BLaER1 treated with 17β-estradiol and CSF1 and Interleukin-3, amounts not matched to agents 10 nM and 100 nM (cell line): ENCODE measurements at regions not wholly inside any gene's neighbourhood (a gene's known extent, or its start where the extent isn't known, plus 50 kb on each side); places are given as distances from the start of the nearest gene placed in this dataset.

ENCODE experiments used
- H3K27ac ChIP-seq, 11 experiments: shearing (Covaris generic); formaldehyde crosslinking; 2 replicates each; pipeline ENCODE4 v1.8.1; 2022
- H3K27me3 ChIP-seq, 11 experiments: shearing (Covaris generic); formaldehyde crosslinking; 2 replicates each; pipeline ENCODE4 v1.8.1; 2022
- H3K36me3 ChIP-seq, 11 experiments: shearing (Covaris generic); formaldehyde crosslinking; 2 replicates each; pipeline ENCODE4 v1.8.1; 2022
- H3K4me1 ChIP-seq, 10 experiments: shearing (Covaris generic); formaldehyde crosslinking; 2 replicates each; pipeline ENCODE4 v1.8.1; 2022
- H3K4me2 ChIP-seq, 11 experiments: shearing (Covaris generic); formaldehyde crosslinking; 2 replicates each; pipeline ENCODE4 v1.8.1; 2022
- H3K4me3 ChIP-seq, 10 experiments: shearing (Covaris generic); formaldehyde crosslinking; 2 replicates each; pipeline ENCODE4 v1.8.1; 2022
- H3K9ac ChIP-seq, 11 experiments: shearing (Covaris generic); formaldehyde crosslinking; 2 replicates each; pipeline ENCODE4 v1.8.1; 2022
- H3K9me3 ChIP-seq, 11 experiments: shearing (Covaris generic); formaldehyde crosslinking; replicated peaks in 1 of 11; 2 replicates each; pipeline ENCODE4 v1.8.1; 2022
- H4K20me1 ChIP-seq, 11 experiments: shearing (Covaris generic); formaldehyde crosslinking; 2 replicates each; pipeline ENCODE4 v1.8.1; 2022
- Cebpa-rat ChIP-seq, 11 experiments: shearing (Covaris generic); IDR thresholded peaks; 2 replicates each; pipeline ENCODE4 v1.8.1; 2022

GRCh38 chr12:14275886-14276285, 89.6 kb upstream of the ATF7IP start:
- H3K9me3 ChIP-seq = peaks cover 31 to 90% (median 58%) of the 10 kb centered on the region in 11 experiments; a peak in 21 of 22 replicates
- peak overlapping the region in 7 of 11 experiments; percentile 17 to 68 (median 50); a peak in 12 of 22 replicates for H3K4me2 ChIP-seq
- H3K27me3 ChIP-seq = no peaks in the 10 kb centered on the region
- no peak for TF ChIP-seq Cebpa-rat (IDR thresholded peaks at IDR 0.05)
- H4K20me1 ChIP-seq = no peaks in the 10 kb centered on the region
- peak overlapping the region in 4 of 11 experiments; percentile 11 to 50 (median 30); a peak in 2 of 22 replicates for H3K9ac ChIP-seq
- peak overlapping the region in 3 of 10 experiments; percentile 3 to 37 (median 37); a peak in 3 of 20 replicates for H3K4me3 ChIP-seq
- peaks cover 0 to 11% (median 0%) of the 10 kb centered on the region in 11 experiments; a peak in 3 of 22 replicates for H3K36me3 ChIP-seq
- peaks cover 0 to 44% (median 30%) of the 10 kb centered on the region in 10 experiments; a peak in 16 of 20 replicates for H3K4me1 ChIP-seq
- H3K27ac ChIP-seq = peak overlapping the region in 10 of 11 experiments; percentile 52 to 87 (median 70); a peak in 19 of 22 replicates

GRCh38 chr12:14278294-14278953, 87.1 kb upstream of the ATF7IP start:
- TF ChIP-seq Cebpa-rat (IDR thresholded peaks at IDR 0.05) = no peak
- Histone ChIP-seq H3K4me2 (no peak overlapping the region), H4K20me1 (no peaks in the 10 kb centered on the region), H3K36me3 (peaks cover 0 to 15% (median 0%) of the 10 kb centered on the region in 11 experiments; a peak in 4 of 22 replicates), H3K27me3 (no peaks in the 10 kb centered on the region), H3K9me3 (peaks cover 30 to 79% (median 52%) of the 10 kb centered on the region in 11 experiments; a peak in 21 of 22 replicates), H3K27ac (no peak overlapping the region), H3K4me1 (peaks cover 0 to 40% (median 30%) of the 10 kb centered on the region in 10 experiments; a peak in 17 of 20 replicates), H3K9ac (no peak overlapping the region), H3K4me3 (no peak overlapping the region)

- no peak for TF ChIP-seq Cebpa-rat (IDR thresholded peaks at IDR 0.05)
- Histone ChIP-seq H3K4me1 (peaks cover 0 to 40% (median 34%) of the 10 kb centered on the region in 10 experiments; a peak in 14 of 20 replicates), H3K27me3 (no peaks in the 10 kb centered on the region), H4K20me1 (no peaks in the 10 kb centered on the region), H3K4me3 (no peak overlapping the region), H3K36me3 (peaks cover 0 to 11% (median 0%) of the 10 kb centered on the region in 11 experiments; a peak in 3 of 22 replicates), H3K9me3 (peaks cover 23 to 65% (median 38%) of the 10 kb centered on the region in 11 experiments; a peak in 21 of 22 replicates), H3K4me2 (no peak overlapping the region), H3K9ac (no peak overlapping the region), H3K27ac (no peak overlapping the region)
Observed at GRCh38 chr12:14279845-14280244, 85.6 kb upstream of the ATF7IP start.

GRCh38 chr12:14280921-14281320, 84.6 kb upstream of the ATF7IP start:
- no peaks in the 10 kb centered on the region for H3K27me3 ChIP-seq
- peaks cover 0 to 3% (median 0%) of the 10 kb centered on the region in 11 experiments; a peak in 1 of 22 replicates for H3K36me3 ChIP-seq
- no peaks in the 10 kb centered on the region for H4K20me1 ChIP-seq
- no peak overlapping the region for H3K4me3 ChIP-seq
- H3K4me2 ChIP-seq = no peak overlapping the region
- H3K9me3 ChIP-seq = peaks cover 14 to 64% (median 34%) of the 10 kb centered on the region in 11 experiments; a peak in 21 of 22 replicates
- H3K27ac ChIP-seq = no peak overlapping the region
- peaks cover 0 to 31% (median 27%) of the 10 kb centered on the region in 10 experiments; a peak in 14 of 20 replicates for H3K4me1 ChIP-seq
- no peak overlapping the region for H3K9ac ChIP-seq
- TF ChIP-seq Cebpa-rat (IDR thresholded peaks at IDR 0.05) = no peak

GRCh38 chr12:14281539-14281938, 83.9 kb upstream of the ATF7IP start:
- Histone ChIP-seq H3K27ac (no peak overlapping the region), H3K27me3 (no peaks in the 10 kb centered on the region), H3K4me2 (no peak overlapping the region), H3K36me3 (peaks cover 0 to 3% (median 0%) of the 10 kb centered on the region in 11 experiments; a peak in 1 of 22 replicates), H3K4me3 (no peak overlapping the region), H4K20me1 (no peaks in the 10 kb centered on the region), H3K9me3 (peaks cover 16 to 64% (median 36%) of the 10 kb centered on the region in 11 experiments; a peak in 21 of 22 replicates), H3K9ac (no peak overlapping the region), H3K4me1 (peaks cover 0 to 25% (median 21%) of the 10 kb centered on the region in 10 experiments; a peak in 14 of 20 replicates)
- no peak for TF ChIP-seq Cebpa-rat (IDR thresholded peaks at IDR 0.05)

- Histone ChIP-seq H3K36me3 (peaks cover 0 to 3% (median 0%) of the 10 kb centered on the region in 11 experiments; a peak in 1 of 22 replicates), H4K20me1 (no peaks in the 10 kb centered on the region), H3K4me1 (peaks cover 0 to 24% (median 20%) of the 10 kb centered on the region in 10 experiments; a peak in 14 of 20 replicates), H3K9me3 (peaks cover 25 to 81% (median 56%) of the 10 kb centered on the region in 11 experiments), H3K9ac (peak overlapping the region in 5 of 11 experiments; percentile 18 to 64 (median 24); a peak in 8 of 22 replicates), H3K4me2 (peak overlapping the region in 8 of 11 experiments; percentile 16 to 75 (median 61); a peak in 15 of 22 replicates), H3K4me3 (no peak overlapping the region), H3K27ac (peak overlapping the region in 9 of 11 experiments; percentile 13 to 76 (median 57); a peak in 14 of 22 replicates), H3K27me3 (no peaks in the 10 kb centered on the region)
- no peak for TF ChIP-seq Cebpa-rat (IDR thresholded peaks at IDR 0.05)
Observed at GRCh38 chr12:14283489-14284144, 81.9 kb upstream of the ATF7IP start.

- H3K4me3 ChIP-seq = no peak overlapping the region
- no peaks in the 10 kb centered on the region for H3K27me3 ChIP-seq
- TF ChIP-seq Cebpa-rat (IDR thresholded peaks at IDR 0.05) = no peak
- peak overlapping the region in 7 of 11 experiments; percentile 38 to 75 (median 61); a peak in 14 of 22 replicates for H3K4me2 ChIP-seq
- peak overlapping the region in 4 of 11 experiments; percentile 22 to 64 (median 38); a peak in 3 of 22 replicates for H3K9ac ChIP-seq
- peaks cover 30 to 83% (median 56%) of the 10 kb centered on the region in 11 experiments for H3K9me3 ChIP-seq
- H3K4me1 ChIP-seq = peaks cover 0 to 24% (median 20%) of the 10 kb centered on the region in 10 experiments; a peak in 14 of 20 replicates
- peak overlapping the region in 9 of 11 experiments; percentile 13 to 76 (median 57); a peak in 14 of 22 replicates for H3K27ac ChIP-seq
- no peaks in the 10 kb centered on the region for H4K20me1 ChIP-seq
- H3K36me3 ChIP-seq = peaks cover 0 to 3% (median 0%) of the 10 kb centered on the region in 11 experiments; a peak in 1 of 22 replicates
Observed at GRCh38 chr12:14284184-14284722, 81.2 kb upstream of the ATF7IP start.

GRCh38 chr12:14289601-14290000, 75.9 kb upstream of the ATF7IP start:
- H3K4me3 ChIP-seq = 0 out of 20 replicates have a peak overlapping the region, but pooled peaks of 1 of the 10 experiments have one; percentile 0
- H4K20me1 ChIP-seq = no peaks in the 10 kb centered on the region
- no peak overlapping the region for H3K4me2 ChIP-seq
- peaks cover 15 to 26% (median 19%) of the 10 kb centered on the region in 10 experiments for H3K4me1 ChIP-seq
- no peak overlapping the region for H3K9ac ChIP-seq
- no peak for TF ChIP-seq Cebpa-rat (IDR thresholded peaks at IDR 0.05)
- H3K27ac ChIP-seq = no peak overlapping the region; a peak in 1 of 22 replicates
- no peaks in the 10 kb centered on the region; a peak in 2 of 22 replicates for H3K36me3 ChIP-seq
- no peaks in the 10 kb centered on the region for H3K27me3 ChIP-seq
- peaks cover 45 to 88% (median 70%) of the 10 kb centered on the region in 11 experiments for H3K9me3 ChIP-seq
